ENCODE measurements at regions not wholly inside any gene's neighbourhood (a gene's known extent, or its start where the extent isn't known, plus 50 kb on each side); places are given as distances from the start of the nearest gene placed in this dataset.

- DNase-seq = no peak
Measured at GRCh38 chr10:78526347-78526746, 492.7 kb downstream of the RPS24 start.

GRCh38 chr10:78527296-78527695, 493.6 kb downstream of the RPS24 start:
- DNase-seq = no peak

- no peak for DNase-seq
Measured at GRCh38 chr10:78528749-78529204, 495.1 kb downstream of the RPS24 start.

DNA sequence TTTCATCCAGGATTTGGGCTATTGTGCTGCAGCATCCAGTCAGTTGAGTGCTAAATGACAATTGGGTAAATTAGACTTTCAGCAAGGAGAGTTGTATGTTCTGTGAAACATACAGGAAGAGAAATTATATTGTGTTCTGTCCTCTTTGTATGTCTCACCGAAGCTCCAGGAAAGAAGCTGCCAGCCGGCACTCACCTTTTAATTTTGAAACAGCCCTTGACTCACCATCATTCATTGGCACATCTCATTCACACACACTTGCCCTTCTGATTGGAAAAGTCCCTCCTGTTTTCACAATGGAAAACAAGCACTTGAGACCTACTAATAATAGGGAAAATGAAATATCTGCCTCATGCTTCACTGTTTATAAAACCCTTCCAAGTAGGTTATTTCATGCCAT, 495.6 kb downstream of the RPS24 start:
- DNase-seq = no peak

DNA sequence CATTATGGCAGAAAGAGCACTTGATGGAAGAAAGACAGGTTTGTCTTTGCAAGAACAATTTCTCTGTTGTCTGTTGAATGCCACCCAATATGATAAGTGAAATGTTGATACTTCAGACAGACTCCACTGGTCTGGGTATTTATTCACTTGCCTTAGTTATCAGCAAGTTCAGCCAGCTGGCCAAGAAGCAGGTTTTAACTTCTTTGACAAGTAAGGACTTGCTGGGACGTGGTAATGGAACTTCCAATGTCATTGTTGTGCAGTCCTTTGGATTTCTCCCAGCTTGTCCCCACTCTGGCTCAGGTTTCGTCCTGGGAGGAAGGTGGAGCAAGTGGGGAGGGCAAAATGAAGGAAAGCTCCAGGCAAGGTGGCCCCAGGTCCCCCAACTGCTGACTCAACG, 497.4 kb downstream of the RPS24 start:
- no peak for DNase-seq

DNA sequence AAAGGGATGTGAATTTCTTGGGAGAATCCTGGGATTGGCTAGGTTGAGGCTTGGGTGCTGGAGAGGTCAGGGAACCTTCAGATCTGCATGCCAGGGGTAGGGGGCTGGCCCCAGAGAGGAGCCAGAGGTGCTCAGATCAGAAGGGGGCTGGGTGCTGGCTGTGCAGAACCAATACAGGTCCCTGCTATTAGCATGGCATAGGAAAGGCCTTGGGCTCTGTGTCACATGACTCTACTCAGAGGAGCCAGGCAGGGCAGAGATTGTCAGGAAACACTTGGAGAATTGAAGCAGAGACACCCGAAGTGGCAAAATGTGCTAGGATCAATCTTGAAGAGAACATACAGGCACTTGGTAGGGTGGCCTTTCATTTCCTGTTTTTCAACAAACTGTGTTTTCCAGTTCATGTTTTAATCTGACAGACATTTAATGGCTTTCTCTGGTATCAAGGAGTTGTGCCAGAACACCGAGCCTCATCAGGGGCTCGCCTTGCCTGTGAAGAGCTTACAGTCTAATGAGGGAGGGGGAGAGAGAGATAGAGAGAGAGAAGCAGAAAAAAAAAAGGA, 498.9 kb downstream of the RPS24 start:
- DNase-seq = no peak

- no peak for DNase-seq
Measured at GRCh38 chr10:78533098-78533497, 499.4 kb downstream of the RPS24 start.

- DNase-seq = no peak
Measured at GRCh38 chr10:78533776-78534175, 500.1 kb downstream of the RPS24 start.

DNA sequence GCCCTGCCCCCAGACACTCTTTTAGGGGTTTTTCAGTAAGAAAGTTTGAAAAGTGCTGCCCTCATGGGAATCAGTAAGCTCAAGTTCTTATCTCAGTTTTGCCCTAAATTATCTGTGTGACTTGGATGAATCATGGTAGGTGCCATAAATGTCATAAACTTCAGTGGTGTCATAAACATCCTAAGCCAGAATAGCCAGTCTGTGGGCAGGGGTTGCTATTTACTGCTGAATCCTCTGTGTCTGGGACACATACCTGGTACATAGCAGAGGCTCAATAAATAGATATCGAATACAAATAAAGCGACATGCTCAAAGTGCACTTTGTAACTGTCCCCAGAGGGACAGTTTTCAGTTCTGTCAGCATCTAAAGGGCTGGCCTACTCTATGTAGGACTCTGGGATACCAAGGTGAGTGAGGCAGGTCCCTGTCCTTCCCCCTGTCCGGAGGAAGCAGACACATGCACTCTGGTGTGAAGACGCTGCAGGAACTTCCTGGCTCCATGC, 502.1 kb downstream of the RPS24 start:
- no peak for DNase-seq

- no peak for DNase-seq
Measured at GRCh38 chr10:78537018-78537417, 503.4 kb downstream of the RPS24 start.

- no peak for DNase-seq
Measured at GRCh38 chr10:78539247-78539766, 505.6 kb downstream of the RPS24 start.

- DNase-seq = no peak
Measured at GRCh38 chr10:78540355-78541076, 506.9 kb downstream of the RPS24 start.

GRCh38 chr10:78541481-78542140, 507.9 kb downstream of the RPS24 start:
- DNase-seq = no peak

DNA sequence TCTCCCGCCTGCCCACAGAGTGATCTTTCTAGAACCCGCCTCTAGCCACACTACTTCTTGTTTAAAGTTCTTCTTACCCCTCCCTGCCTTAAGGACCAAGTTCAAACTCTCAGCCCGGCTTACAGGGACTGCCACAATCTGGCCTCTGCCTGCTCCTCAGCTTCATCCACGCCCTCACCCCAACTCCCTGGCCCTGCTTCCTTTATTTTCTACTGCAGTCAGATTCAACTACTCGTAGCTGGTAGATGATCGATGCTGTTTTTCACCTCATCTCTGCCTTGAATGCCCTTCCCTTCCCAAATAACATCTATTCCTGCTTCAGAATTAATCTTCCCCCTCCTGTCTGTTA, 508.5 kb downstream of the RPS24 start:
- DNase-seq = no peak

- no peak for DNase-seq
Measured at GRCh38 chr10:78542521-78542920, 508.9 kb downstream of the RPS24 start.

DNA sequence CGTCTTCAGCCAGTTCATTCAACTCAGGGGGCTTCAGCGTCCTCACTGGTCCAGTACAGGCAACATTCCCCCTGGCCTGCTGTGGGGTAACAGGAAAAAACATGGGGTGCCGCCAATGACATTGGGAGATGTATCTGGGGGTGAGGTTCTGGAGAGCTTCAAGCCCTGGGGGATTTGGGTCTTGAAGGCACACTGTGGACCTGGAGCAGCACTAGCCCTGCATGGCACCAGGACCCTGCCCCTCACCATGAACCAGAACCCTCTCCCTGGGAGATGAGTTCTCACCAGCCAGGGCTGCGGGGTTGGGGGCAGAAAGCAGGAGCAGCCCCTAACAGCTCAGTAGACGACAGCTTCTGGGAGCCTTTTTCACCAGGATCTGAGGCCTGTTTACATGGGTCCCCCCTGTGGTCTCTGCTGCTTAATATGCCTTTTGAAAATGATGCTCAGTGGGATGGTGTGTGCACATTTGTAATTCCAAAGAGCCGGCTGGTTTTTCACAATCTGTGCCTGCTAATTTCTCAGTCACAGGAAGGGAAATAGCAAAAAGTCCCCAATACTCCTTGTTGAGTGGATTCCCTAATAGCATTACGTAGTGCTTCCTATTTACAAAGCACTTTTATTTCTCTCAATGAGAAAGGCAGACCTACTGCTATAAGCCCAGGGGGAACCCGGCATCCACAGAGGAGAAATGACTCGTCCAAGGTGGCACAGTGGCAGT, 509.5 kb downstream of the RPS24 start:
- DNase-seq = no peak

GRCh38 chr10:78543749-78544362, 510.2 kb downstream of the RPS24 start:
- DNase-seq = peak; percentile 38

DNA sequence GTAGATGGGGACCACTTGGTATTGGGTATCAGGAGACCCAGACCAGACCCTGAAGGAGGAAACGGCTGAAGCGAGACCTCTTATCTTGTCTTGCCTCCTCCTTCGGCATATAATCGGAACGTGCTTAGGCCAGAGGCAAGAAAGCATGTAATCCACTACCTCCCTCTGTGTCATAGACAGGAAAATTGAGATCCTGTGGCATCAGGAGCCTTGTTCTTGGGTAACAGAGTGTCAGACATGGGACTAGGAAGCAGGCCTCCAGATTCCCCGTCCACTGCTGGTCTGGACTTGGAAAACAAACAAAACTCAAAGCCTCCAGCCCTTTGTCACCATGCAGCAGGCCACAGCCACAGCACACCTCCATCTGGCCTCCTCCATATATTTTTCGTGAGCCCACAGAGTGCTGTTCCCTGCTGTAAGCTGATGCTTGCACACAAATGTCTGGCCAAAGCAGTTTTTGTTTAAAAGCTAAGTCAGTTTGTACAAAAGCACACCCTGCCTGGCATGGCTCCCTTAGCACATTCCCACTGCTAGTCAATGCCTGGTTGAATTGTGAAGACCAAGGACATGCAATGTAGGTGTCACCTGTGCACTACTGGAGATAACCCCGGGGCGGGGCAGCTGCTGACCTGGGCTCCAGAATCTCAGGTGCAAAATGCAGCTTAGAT, 510.9 kb downstream of the RPS24 start:
- DNase-seq = no peak

- DNase-seq = no peak
Measured at GRCh38 chr10:78545756-78546155, 512.1 kb downstream of the RPS24 start.

DNA sequence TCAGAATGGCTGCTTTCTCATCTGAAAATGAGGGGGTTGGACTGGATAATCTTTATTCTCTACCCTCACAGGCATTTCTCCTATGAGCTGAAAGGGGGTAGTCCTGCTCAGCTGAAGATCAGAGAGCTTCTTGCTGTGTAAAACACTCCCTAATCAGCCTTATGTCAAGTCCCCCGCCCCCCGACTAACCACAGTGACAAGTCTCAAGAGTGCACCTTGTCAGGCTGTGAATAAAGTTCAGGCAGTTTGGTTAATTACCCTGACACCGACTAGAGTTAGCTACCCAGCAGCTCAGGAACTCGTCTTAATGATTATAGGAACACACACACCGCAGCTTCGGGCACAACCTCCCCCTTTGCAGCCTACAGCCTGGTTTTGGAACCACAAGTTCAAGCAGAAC, 513.7 kb downstream of the RPS24 start:
- no peak for DNase-seq

- DNase-seq = no peak
Measured at GRCh38 chr10:78547905-78548304, 514.2 kb downstream of the RPS24 start.

DNA sequence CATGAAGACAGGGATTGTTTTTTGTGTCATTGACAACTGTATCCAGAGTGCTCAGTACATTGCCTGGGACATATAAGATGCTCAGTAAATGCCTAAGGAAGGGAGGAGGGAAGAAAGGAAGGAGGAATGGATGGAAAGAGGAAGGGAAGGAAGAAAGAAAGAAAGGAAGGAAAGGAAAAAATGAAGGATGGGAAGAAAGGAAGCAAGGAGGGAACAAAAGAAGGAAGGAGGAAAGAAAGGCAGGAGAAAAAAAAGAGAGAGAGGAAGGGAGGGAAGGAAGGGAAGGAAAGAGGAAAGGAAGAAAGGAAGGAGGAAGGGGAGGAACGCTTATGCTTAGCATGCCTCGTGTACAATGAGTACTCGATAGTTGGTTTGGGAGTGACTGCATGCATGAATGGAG, 514.7 kb downstream of the RPS24 start:
- DNase-seq = no peak
